ENCODE measurements at regions not wholly inside any gene's neighbourhood (a gene's known extent, or its start where the extent isn't known, plus 50 kb on each side); places are given as distances from the start of the nearest gene placed in this dataset.
"Not testable (repeated sequence)": the region's sequence is repeated elsewhere in the genome, so short reads cannot be mapped to it uniquely, and the experiment has no call there.

DNA sequence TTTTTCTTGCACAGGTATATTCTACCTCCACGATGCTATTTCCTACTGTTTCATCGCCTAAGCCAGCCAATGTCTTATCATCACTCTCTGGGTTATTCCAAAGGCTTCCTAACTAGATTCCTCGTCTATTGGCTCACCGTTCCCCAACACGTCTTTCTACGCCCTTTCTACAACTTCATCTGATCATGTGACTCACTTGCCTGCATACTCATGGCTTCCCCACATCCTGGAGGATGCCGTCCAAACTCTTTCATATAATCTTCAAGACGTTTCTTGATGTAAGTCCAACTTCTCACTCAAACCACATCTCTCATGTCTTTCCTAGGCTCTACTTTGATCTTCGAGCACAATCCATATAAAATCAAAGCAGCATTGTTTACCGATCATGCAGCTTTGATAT is 322.0 kb upstream of the PPARGC1A start:
- FAIRE-seq (no peak), DNase-seq (ENCODE audit: insufficient read length) (no peak)
- TF ChIP-seq POLR2AphosphoS5 (IDR thresholded peaks at IDR 0.05; ENCODE audit: low read depth, low read length) (no peak), POLR2A (IDR thresholded peaks at IDR 0.05; ENCODE audit: low read depth, low read length) (no peak), TAF1 (IDR thresholded peaks at IDR 0.05; ENCODE audit: borderline replicate concordance, low read depth, low read length) (no peak)

DNA sequence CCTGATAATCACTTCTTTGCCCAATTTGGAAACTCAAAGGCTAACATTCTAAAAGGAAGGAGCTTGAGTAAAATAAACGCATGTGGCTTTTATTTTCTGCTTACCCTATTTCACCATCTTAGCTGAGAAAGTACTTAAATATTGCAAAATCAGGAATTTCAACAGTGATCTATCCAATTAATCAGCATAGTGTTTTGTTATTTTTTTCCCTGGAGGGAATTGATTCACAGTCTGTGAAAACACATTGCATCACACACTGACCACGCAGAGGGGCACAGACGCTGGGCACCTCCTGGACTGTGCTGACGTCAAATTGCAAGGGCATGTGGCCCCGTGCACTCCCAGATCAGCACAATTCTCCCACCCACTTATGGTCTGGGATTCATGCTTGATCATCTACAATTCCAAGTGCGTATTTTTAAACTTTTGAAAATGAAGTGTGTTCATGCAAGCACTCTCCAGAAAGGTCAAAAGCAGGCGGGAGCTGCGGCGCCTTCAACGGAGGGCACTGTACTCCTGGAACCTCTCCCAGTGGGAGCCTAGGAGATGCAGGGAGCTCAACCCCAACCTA is 320.6 kb upstream of the PPARGC1A start:
- FAIRE-seq (no peak), DNase-seq (ENCODE audit: insufficient read length) (no peak)
- no peak for TF ChIP-seq POLR2AphosphoS5 (IDR thresholded peaks at IDR 0.05; ENCODE audit: low read depth, low read length)
- TF ChIP-seq POLR2A (IDR thresholded peaks at IDR 0.05; ENCODE audit: low read depth, low read length) = no peak
- no peak for TF ChIP-seq TAF1 (IDR thresholded peaks at IDR 0.05; ENCODE audit: borderline replicate concordance, low read depth, low read length)

DNA sequence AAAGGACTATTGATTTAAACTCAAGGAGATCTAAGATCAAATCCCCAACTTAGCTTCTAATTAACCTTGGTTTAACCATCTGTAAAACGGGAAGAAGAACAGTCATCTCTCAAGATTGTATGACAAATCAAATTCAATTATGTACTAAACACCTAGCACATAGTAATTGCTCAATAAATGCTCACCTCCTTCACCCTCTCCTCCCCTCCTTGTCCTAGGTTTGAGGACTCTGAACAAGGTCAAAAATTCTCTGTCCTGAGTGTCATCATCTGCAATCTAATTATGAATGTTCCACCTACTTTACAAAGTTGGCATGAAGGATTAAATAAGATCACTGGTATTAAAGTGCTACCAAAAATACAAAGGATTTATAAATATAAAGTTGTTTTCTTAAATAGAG is 320.1 kb upstream of the PPARGC1A start:
- no peak for DNase-seq (ENCODE audit: insufficient read length)
- TF ChIP-seq POLR2A (IDR thresholded peaks at IDR 0.05; ENCODE audit: low read depth, low read length) = no peak
- no peak for TF ChIP-seq TAF1 (IDR thresholded peaks at IDR 0.05; ENCODE audit: borderline replicate concordance, low read depth, low read length)
- no peak for TF ChIP-seq POLR2AphosphoS5 (IDR thresholded peaks at IDR 0.05; ENCODE audit: low read depth, low read length)
- FAIRE-seq = no peak

DNA sequence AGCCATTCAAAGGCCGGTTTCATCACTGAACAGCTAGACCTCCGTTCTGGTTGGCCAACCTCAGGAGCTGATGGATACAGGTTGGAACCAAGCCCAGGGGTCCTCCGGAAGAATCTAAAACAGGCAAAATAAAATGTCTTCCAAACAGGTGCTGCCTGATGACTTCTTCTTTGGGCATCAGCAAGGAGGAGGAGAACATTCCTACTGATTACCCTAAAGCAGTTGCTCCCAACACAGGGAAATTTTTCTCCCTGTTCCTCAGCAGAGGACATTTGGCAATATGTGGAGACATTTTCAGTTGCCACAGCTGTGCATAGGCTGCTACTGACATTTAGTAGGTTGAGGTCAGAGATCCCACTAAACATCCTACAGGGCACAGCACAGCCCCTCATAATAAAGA is 319.3 kb upstream of the PPARGC1A start:
- no peak for FAIRE-seq
- TF ChIP-seq POLR2A (IDR thresholded peaks at IDR 0.05; ENCODE audit: low read depth, low read length) (no peak), POLR2AphosphoS5 (IDR thresholded peaks at IDR 0.05; ENCODE audit: low read depth, low read length) (no peak), TAF1 (IDR thresholded peaks at IDR 0.05; ENCODE audit: borderline replicate concordance, low read depth, low read length) (no peak)

DNA sequence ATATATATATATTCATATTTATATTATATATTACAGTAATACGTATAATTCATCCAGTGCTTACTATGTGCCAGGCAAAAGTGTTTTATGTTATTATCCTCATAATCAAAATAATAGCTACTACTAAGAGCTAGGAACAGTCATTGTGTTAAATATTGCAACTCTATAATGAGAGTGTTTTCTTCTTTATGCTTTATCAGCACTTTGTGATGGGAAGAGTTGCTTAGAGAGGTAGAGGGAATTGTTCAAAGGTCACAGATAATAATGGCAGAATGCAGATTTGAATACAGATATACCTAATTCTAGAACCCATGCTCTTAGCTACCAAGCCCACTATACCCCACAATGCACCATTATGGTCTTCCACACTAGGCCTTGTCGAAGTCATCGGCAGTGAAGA is 318.8 kb upstream of the PPARGC1A start:
- TF ChIP-seq POLR2AphosphoS5 (IDR thresholded peaks at IDR 0.05; ENCODE audit: low read depth, low read length) = no peak
- TF ChIP-seq POLR2A (IDR thresholded peaks at IDR 0.05; ENCODE audit: low read depth, low read length) = no peak
- TF ChIP-seq TAF1 (IDR thresholded peaks at IDR 0.05; ENCODE audit: borderline replicate concordance, low read depth, low read length) = no peak
- no peak for FAIRE-seq
- DNase-seq (ENCODE audit: insufficient read length) = no peak

More for the DNA sequence above, 319.3 kb upstream of the PPARGC1A start:
- no peak for DNase-seq (ENCODE audit: insufficient read length)

DNA sequence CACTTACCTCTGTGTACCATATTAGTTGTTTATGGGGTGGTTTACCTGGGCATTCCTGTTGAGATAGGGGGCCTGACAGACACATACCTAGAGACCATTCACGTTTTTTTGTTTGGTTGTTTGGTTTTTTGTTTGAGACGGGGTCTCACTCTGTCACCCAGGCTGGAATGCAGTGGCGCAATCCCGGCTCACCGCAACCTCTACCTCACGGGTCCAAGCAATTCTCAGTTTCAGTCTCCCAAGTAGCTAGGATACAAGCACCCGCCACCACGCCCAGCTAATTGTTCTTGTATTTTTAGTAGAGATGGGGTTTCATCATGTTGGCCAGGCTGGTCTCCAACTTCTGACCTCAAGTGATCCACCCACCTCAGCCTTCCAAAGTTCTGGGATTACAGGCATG is 314.9 kb upstream of the PPARGC1A start:
- DNase-seq (ENCODE audit: insufficient read length); FAIRE-seq: not testable (repeated sequence)

DNA sequence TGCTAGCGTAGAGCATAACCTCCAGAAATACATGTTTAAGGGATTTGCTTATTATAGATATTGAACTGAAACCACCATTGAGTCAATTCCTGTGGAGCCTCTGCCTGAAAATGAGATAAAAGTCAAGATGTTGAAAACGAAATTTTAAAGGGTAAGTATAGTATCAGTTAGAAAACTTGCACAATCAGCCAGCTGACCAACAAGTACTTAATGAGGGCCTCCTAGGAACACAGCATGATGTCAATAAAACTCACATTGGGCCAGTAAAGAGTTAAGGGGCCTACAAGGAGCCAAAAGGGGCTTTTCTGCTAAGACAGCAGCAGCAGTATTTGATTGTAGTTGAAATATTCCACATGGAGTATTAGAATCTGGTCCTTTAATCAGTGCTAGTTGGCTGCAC is 314.1 kb upstream of the PPARGC1A start:
- FAIRE-seq (no peak), DNase-seq (ENCODE audit: insufficient read length) (no peak)
- no peak for TF ChIP-seq POLR2A (IDR thresholded peaks at IDR 0.05; ENCODE audit: low read depth, low read length)
- TF ChIP-seq TAF1 (IDR thresholded peaks at IDR 0.05; ENCODE audit: borderline replicate concordance, low read depth, low read length) = no peak
- TF ChIP-seq POLR2AphosphoS5 (IDR thresholded peaks at IDR 0.05; ENCODE audit: low read depth, low read length) = no peak

DNA sequence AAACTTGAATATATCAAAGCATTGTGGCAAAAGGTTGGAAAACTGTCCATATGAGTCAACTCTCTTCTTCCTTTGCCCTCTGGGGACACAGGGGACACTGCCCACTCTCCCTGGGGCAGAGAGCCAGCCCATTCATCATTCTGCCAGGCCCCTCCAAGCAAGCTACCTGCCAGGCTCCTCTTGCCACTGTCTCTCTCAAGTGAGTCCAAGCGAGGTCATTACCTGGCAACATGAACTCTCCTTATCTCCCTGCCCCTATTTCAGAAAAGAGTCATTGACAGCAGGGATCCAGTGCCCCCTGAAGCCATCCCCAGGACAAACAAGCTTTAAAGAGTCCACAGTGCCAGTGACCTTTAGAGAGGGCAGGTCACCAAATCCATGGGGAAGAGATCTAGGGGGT is 312.7 kb upstream of the PPARGC1A start:
- TF ChIP-seq POLR2A (IDR thresholded peaks at IDR 0.05; ENCODE audit: low read depth, low read length) = no peak
- FAIRE-seq = no peak
- DNase-seq (ENCODE audit: insufficient read length) = no peak

DNA sequence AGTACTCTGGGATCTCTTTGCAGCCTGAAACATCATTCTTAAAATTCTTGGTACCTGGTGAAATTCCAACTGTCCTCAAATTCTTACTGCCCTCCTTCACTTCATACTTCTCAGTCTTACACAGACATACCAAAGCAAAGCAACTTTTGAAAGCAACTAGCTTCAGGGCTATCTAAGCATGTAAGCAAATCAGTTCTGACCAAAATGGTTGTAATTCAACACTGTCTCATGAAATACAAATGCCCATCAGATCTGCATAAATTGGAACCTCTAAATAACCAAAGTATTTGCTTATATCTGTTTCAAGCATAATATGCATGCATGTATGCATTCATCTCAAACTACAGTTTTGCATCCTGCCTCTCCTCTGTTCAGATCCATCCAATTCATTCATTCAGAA is 308.1 kb upstream of the PPARGC1A start:
- DNase-seq (ENCODE audit: insufficient read length) (no peak), FAIRE-seq (no peak)
- TF ChIP-seq POLR2A (IDR thresholded peaks at IDR 0.05; ENCODE audit: low read depth, low read length) (no peak), POLR2AphosphoS5 (IDR thresholded peaks at IDR 0.05; ENCODE audit: low read depth, low read length) (no peak), TAF1 (IDR thresholded peaks at IDR 0.05; ENCODE audit: borderline replicate concordance, low read depth, low read length) (no peak)

DNA sequence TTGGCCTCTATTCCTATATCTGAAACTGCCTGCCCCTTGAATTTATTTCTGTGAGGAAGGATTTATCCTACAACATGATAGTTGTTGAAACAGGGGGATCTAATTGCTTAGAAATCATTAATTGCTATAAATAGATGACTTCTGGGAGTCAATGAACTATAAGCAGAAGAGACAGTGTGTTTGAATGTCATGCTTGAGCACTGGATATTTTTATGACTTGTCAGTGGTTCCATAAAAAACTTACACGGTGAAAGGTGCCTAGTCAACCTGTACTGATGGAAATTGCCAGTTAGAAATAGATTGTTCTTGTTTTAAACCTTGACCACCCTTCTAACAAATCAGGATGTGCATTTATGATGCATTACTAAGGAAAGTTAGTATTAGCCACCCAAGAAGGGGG is 306.9 kb upstream of the PPARGC1A start:
- DNase-seq (ENCODE audit: insufficient read length) = no peak
- TF ChIP-seq TAF1 (IDR thresholded peaks at IDR 0.05; ENCODE audit: borderline replicate concordance, low read depth, low read length) (no peak), POLR2A (IDR thresholded peaks at IDR 0.05; ENCODE audit: low read depth, low read length) (no peak), POLR2AphosphoS5 (IDR thresholded peaks at IDR 0.05; ENCODE audit: low read depth, low read length) (no peak)
- FAIRE-seq = no peak

DNA sequence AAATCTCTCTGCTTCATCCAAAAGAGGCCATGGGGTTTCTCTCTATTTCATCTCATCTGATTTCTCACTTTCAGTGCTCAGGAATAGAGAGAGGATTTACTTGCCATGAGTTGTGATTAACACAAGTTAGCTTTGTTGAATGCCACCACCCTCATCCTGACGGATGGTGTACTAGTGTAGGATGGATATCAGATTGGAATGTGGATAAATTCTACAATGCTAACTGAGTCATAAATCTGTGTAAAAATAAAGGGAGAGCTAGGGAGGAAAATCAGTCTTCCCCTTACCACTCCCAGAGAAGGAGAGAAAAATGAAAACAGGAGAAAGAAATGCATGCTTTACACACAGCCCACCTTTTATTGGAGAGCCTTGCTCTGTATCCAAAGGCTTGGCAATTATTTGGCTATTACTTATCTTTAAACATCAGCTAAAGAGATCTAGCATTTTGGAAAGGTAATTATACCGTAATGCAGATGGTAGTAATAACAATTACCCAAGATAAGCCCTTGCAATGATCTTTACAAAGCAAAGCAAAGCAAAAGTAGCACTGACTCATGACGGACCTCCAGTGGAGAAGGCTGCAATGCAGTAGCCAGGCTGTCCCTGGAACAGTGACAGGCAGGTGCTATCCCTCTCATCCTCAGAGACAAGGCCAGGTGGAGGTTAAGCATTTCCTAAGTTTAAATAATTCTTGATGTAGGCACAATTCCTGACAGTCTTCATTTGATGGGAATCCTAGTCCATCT is 306.3 kb upstream of the PPARGC1A start:
- DNase-seq (ENCODE audit: insufficient read length) (no peak), FAIRE-seq (no peak)
- TF ChIP-seq POLR2AphosphoS5 (IDR thresholded peaks at IDR 0.05; ENCODE audit: low read depth, low read length) (no peak), TAF1 (IDR thresholded peaks at IDR 0.05; ENCODE audit: borderline replicate concordance, low read depth, low read length) (no peak), POLR2A (IDR thresholded peaks at IDR 0.05; ENCODE audit: low read depth, low read length) (no peak)

DNA sequence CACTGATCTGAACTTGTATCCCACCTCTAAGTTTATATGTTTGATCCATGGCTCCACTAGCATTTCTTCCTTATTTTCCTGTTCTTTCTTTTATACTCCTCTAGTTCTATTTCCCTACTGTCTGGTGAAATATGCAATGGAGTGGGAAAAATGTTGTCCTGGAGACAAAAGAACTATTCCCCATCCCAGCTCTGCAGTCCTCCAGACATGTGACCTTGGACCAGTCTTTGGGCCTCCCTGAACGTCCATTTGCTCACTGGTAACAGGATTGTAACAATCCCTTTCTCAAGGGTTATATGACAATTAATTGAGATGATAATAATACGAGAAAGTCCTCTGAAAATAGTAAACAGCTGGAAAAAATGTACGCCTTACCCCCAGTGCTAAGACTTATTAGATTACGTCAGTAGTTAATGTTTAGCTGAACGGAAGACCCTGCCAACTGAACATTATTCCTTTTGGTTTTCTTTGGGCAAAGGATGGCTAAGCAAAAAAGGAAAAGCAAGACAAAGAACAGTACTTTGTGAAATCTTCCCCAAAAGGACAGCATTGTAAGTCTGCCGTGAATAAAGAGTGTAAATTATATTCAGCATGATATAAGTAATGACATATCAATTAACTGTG is 302.3 kb upstream of the PPARGC1A start:
- no peak for TF ChIP-seq TAF1 (IDR thresholded peaks at IDR 0.05; ENCODE audit: borderline replicate concordance, low read depth, low read length)
- no peak for DNase-seq (ENCODE audit: insufficient read length)
- no peak for FAIRE-seq

Data from GM12892 (cell line).